GM23338 (cell line): ENCODE measurements at regions not wholly inside any gene's neighbourhood (a gene's known extent, or its start where the extent isn't known, plus 50 kb on each side); places are given as distances from the start of the nearest gene placed in this dataset.
A peak's percentile ranks its signal among the peaks of the same experiment; 100 is the strongest.

Experiments used
- ATAC-seq: fragments of 200-7000 bp; cut with Tn5 transposase; 3 replicates; pipeline ENCODE4 v1.9.1; 2020
- DNase-seq: peaks from one replicate; pipeline ENCODE4 v3.0.0-alpha.2; 2015; ENCODE audit warnings: low spot score
- H2AFZ ChIP-seq: fragments of 200-600 bp; sonication (generic); 2 replicates; pipeline ENCODE4 v1.8.0; 2016; ENCODE audit warnings: antibody characterized with exemption, mild to moderate bottlenecking, moderate library complexity
- H3F3A ChIP-seq: fragments of 200-600 bp; sonication (generic); replicated peaks from 2 replicates; pipeline ENCODE4 v1.8.0; 2017; ENCODE audit warnings: antibody characterized with exemption, mixed run types, low read depth
- H3K27ac ChIP-seq: fragments of 200-600 bp; sonication (generic); 2 replicates; pipeline ENCODE4 v1.6.1; 2016; ENCODE audit warnings: low read depth
- H3K27me3 ChIP-seq: fragments of 200-600 bp; sonication (generic); 2 replicates; pipeline ENCODE4 v1.8.0; 2016; ENCODE audit warnings: mild to moderate bottlenecking, mixed run types, moderate library complexity; ENCODE audit not compliant: insufficient read depth
- H3K36me3 ChIP-seq: fragments of 200-600 bp; sonication (generic); 2 replicates; pipeline ENCODE4 v1.8.0; 2016; ENCODE audit warnings: mild to moderate bottlenecking; ENCODE audit not compliant: insufficient read depth
- H3K4me1 ChIP-seq: fragments of 200-600 bp; sonication (generic); 2 replicates; pipeline ENCODE4 v1.8.0; 2016; ENCODE audit warnings: mild to moderate bottlenecking, moderate library complexity; ENCODE audit not compliant: insufficient read depth
- H3K4me2 ChIP-seq: fragments of 200-600 bp; sonication (generic); 2 replicates; pipeline ENCODE4 v1.7.1; 2017; ENCODE audit warnings: mixed run types
- H3K4me3 ChIP-seq: fragments of 200-600 bp; sonication (generic); 2 replicates; pipeline ENCODE4 v1.6.1; 2016; ENCODE audit warnings: mixed run types
- H3K79me2 ChIP-seq: fragments of 200-600 bp; sonication (generic); replicated peaks from 2 replicates; pipeline ENCODE4 v1.8.0; 2017; ENCODE audit warnings: mild to moderate bottlenecking; ENCODE audit not compliant: insufficient read depth
- H3K9me2 ChIP-seq: fragments of 200-600 bp; sonication (generic); 2 replicates; pipeline ENCODE4 v1.8.0; 2017; ENCODE audit not compliant: insufficient read depth
- H4K20me1 ChIP-seq: fragments of 200-600 bp; sonication (generic); replicated peaks from 2 replicates; pipeline ENCODE4 v1.8.0; 2017; ENCODE audit warnings: mild to moderate bottlenecking; ENCODE audit not compliant: insufficient read depth
- H3K27ac Mint-ChIP-seq: 2 replicates; pipeline ENCODE4 v1.8.0; 2020; ENCODE audit warnings: inconsistent platforms, mild to moderate bottlenecking, moderate library complexity, mixed read lengths
- H3K27me3 Mint-ChIP-seq: 3 replicates; pipeline ENCODE4 v1.8.0; 2022; ENCODE audit warnings: low read depth, mild to moderate bottlenecking, moderate library complexity, mixed read lengths, inconsistent platforms; ENCODE audit not compliant: insufficient read depth, poor library complexity
- H3K36me3 Mint-ChIP-seq: 3 replicates; pipeline ENCODE4 v1.8.0; 2021; ENCODE audit warnings: low read depth, mild to moderate bottlenecking, inconsistent platforms, moderate library complexity, mixed read lengths
- H3K4me1 Mint-ChIP-seq: 3 replicates; pipeline ENCODE4 v1.8.0; 2020; ENCODE audit warnings: mild to moderate bottlenecking, inconsistent platforms, mixed read lengths
- H3K4me3 Mint-ChIP-seq: 3 replicates; pipeline ENCODE4 v1.8.0; 2021; ENCODE audit warnings: moderate library complexity, mild to moderate bottlenecking, inconsistent platforms, mixed read lengths
- H3K9me3 Mint-ChIP-seq: 3 replicates; pipeline ENCODE4 v1.8.0; 2020; ENCODE audit warnings: moderate library complexity, mild to moderate bottlenecking, inconsistent platforms, mixed read lengths
- CREB1 ChIP-seq: fragments of 250-450 bp; sonication (Bioruptor Pico); IDR thresholded peaks from 2 replicates; pipeline ENCODE4 v1.5.0; 2020; ENCODE audit warnings: low read depth, mild to moderate bottlenecking, moderate library complexity
- CTCF ChIP-seq, 2 experiments: fragments of 200-600 bp in 1 of 2; sonication (generic) in 1 of 2; conservative IDR thresholded peaks; 2 replicates each; pipeline versions ENCODE4 v1.5.1 to v1.6.1; 2016 to 2017; ENCODE audit warnings: antibody characterized with exemption in 2 of 2, low read depth in 2 of 2, mild to moderate bottlenecking in 2 of 2, moderate library complexity in 1 of 2
- ETS1 ChIP-seq: IDR thresholded peaks from 2 replicates; pipeline ENCODE4 v1.6.1; 2016; ENCODE audit warnings: antibody characterized with exemption
- JUNB ChIP-seq: IDR thresholded peaks from one replicate; pipeline ENCODE4 v1.6.1; 2016; ENCODE audit warnings: antibody characterized with exemption; ENCODE audit not compliant: unreplicated experiment
- POLR2AphosphoS5 ChIP-seq: IDR thresholded peaks from 2 replicates; pipeline ENCODE4 v1.6.1; 2016; ENCODE audit warnings: antibody characterized with exemption, low read depth
- REST ChIP-seq: IDR thresholded peaks from one replicate; pipeline ENCODE4 v1.6.1; 2018; ENCODE audit warnings: antibody characterized with exemption; ENCODE audit not compliant: unreplicated experiment
- ZNF331 ChIP-seq: fragments of 250-450 bp; sonication (Bioruptor Pico); IDR thresholded peaks from 2 replicates; pipeline ENCODE4 v1.5.0; 2020; ENCODE audit warnings: low read depth, mild to moderate bottlenecking, moderate library complexity
- ZNF462 ChIP-seq: fragments of 250-450 bp; sonication (Bioruptor Pico); IDR thresholded peaks from 2 replicates; pipeline ENCODE4 v1.5.0; 2020; ENCODE audit warnings: mild to moderate bottlenecking, moderate library complexity

GRCh38 chr16:17658881-17659280 lies 188.1 kb upstream of the XYLT1 start:
- H3K4me3 ChIP-seq, result no peak overlapping the region
- Mint-ChIP-seq H3K36me3 (no peaks in the 10 kb centered on the region), H3K9me3 (no peaks in the 10 kb centered on the region), H3K4me3 (no peak overlapping the region), H3K27me3 (peaks cover 6% of the 10 kb centered on the region), H3K27ac (no peak overlapping the region; the same call in 1 of the 2 replicates), H3K4me1 (peaks cover 32% of the 10 kb centered on the region)
- TF ChIP-seq ZNF331 (CRISPR knock-in tag) (no peak), POLR2AphosphoS5 (no peak), ZNF462 (CRISPR knock-in tag) (no peak), CREB1 (no peak), ETS1 (no peak), REST (no peak), CTCF (conservative IDR thresholded peaks at IDR 0.05; ENCODE audit: low read depth in 2 of 2) (no peak), JUNB (no peak)
- no peaks in the 10 kb centered on the region for H3F3A ChIP-seq
- H2AFZ ChIP-seq, result no peak overlapping the region
- ATAC-seq (no peak; the same call in 2 of the 3 replicates), DNase-seq (peak; percentile 35)
- 0 out of 2 replicates have a peak, but pooled peaks cover 4% of the 10 kb centered on the region for H3K36me3 ChIP-seq
- H3K27me3 ChIP-seq, result no peaks in the 10 kb centered on the region
- H4K20me1 ChIP-seq, result no peaks in the 10 kb centered on the region
- H3K27ac ChIP-seq, result no peak overlapping the region
- H3K4me1 ChIP-seq, result peaks cover 23% of the 10 kb centered on the region
- peak overlapping the region; percentile 30; the same call in 1 of the 2 replicates for H3K4me2 ChIP-seq
- no peaks in the 10 kb centered on the region for H3K79me2 ChIP-seq
- H3K9me2 ChIP-seq, result peaks cover 11% of the 10 kb centered on the region; the same call in 1 of the 2 replicates
